ENCODE measurements at regions not wholly inside any gene's neighbourhood (a gene's known extent, or its start where the extent isn't known, plus 50 kb on each side); places are given as distances from the start of the nearest gene placed in this dataset.

GRCh38 chr2:34115076-34115475 lies 516.0 kb upstream of the FAM98A start:
- BruUV-seq (replicated peaks) = no TSS peak
- Histone ChIP-seq H3K36me3 (ENCODE audit: insufficient read depth, low read length, poor library complexity, severe bottlenecking) (no peaks in the 10 kb centered on the region), H3K9me3 (ENCODE audit: low read depth, low read length, poor library complexity, severe bottlenecking) (no peaks in the 10 kb centered on the region), H3K27me3 (replicated peaks; ENCODE audit: insufficient read depth, low read depth, low read length, poor library complexity) (no peaks in the 10 kb centered on the region), H3K4me1 (ENCODE audit: insufficient read depth, low read length, poor library complexity, severe bottlenecking) (no peaks in the 10 kb centered on the region), H3K27ac (ENCODE audit: low read depth, low read length, poor library complexity, severe bottlenecking) (no peak overlapping the region), H3K4me3 (ENCODE audit: low read depth, low read length, poor library complexity, severe bottlenecking) (no peak overlapping the region)
- ChIA-PET CTCF (no interaction called here), POLR2A (ENCODE audit: low non-redundant PET) (no interaction called here)
- no peak for DNase-seq (ENCODE audit: low spot score)
- intact Hi-C loops (cut with micrococcal nuclease; ENCODE audit: unreplicated experiment) = no loop called here
- TF ChIP-seq EZH2 (IDR thresholded peaks at IDR 0.05; ENCODE audit: borderline replicate concordance, low read depth, low read length, poor library complexity, severe bottlenecking) = no peak
- no peak for TF ChIP-seq CTCF (conservative IDR thresholded peaks at IDR 0.05; ENCODE audit: low read depth, low read length)

GRCh38 chr2:34112161-34112560 lies 513.1 kb upstream of the FAM98A start:
- no peak for DNase-seq (ENCODE audit: low spot score)
- CTCF ChIA-PET = no interaction called here
- TF ChIP-seq EZH2 (IDR thresholded peaks at IDR 0.05; ENCODE audit: borderline replicate concordance, low read depth, low read length, poor library complexity, severe bottlenecking) (no peak), CTCF (conservative IDR thresholded peaks at IDR 0.05; ENCODE audit: low read depth, low read length) (no peak)
- Histone ChIP-seq H3K4me1 (ENCODE audit: insufficient read depth, low read length, poor library complexity, severe bottlenecking) (no peaks in the 10 kb centered on the region), H3K27me3 (replicated peaks; ENCODE audit: insufficient read depth, low read depth, low read length, poor library complexity) (no peaks in the 10 kb centered on the region), H3K4me3 (ENCODE audit: low read depth, low read length, poor library complexity, severe bottlenecking) (no peak overlapping the region), H3K27ac (ENCODE audit: low read depth, low read length, poor library complexity, severe bottlenecking) (no peak overlapping the region), H3K9me3 (ENCODE audit: low read depth, low read length, poor library complexity, severe bottlenecking) (no peaks in the 10 kb centered on the region), H3K36me3 (ENCODE audit: insufficient read depth, low read length, poor library complexity, severe bottlenecking) (no peaks in the 10 kb centered on the region)
- intact Hi-C loops (cut with micrococcal nuclease; ENCODE audit: unreplicated experiment) = no loop called here
- POLR2A ChIA-PET (ENCODE audit: low non-redundant PET) = no interaction called here
- BruUV-seq (replicated peaks) = no TSS peak

- Histone ChIP-seq H3K27ac (ENCODE audit: low read depth, low read length, poor library complexity, severe bottlenecking) (no peak overlapping the region), H3K36me3 (ENCODE audit: insufficient read depth, low read length, poor library complexity, severe bottlenecking) (no peaks in the 10 kb centered on the region), H3K9me3 (ENCODE audit: low read depth, low read length, poor library complexity, severe bottlenecking) (no peaks in the 10 kb centered on the region), H3K4me1 (ENCODE audit: insufficient read depth, low read length, poor library complexity, severe bottlenecking) (peaks cover 3% of the 10 kb centered on the region), H3K27me3 (replicated peaks; ENCODE audit: insufficient read depth, low read depth, low read length, poor library complexity) (no peaks in the 10 kb centered on the region), H3K4me3 (ENCODE audit: low read depth, low read length, poor library complexity, severe bottlenecking) (no peak overlapping the region)
- CTCF ChIA-PET = interaction anchor here (0.6 kb wide), 1 partner anchor 1172 kb away, joined by 3 read pairs; no protein-coding TSS in a partner anchor
- POLR2A ChIA-PET (ENCODE audit: low non-redundant PET) = no interaction called here
- BruUV-seq (replicated peaks) = no TSS peak
- TF ChIP-seq CTCF (conservative IDR thresholded peaks at IDR 0.05; ENCODE audit: low read depth, low read length) (no peak), EZH2 (IDR thresholded peaks at IDR 0.05; ENCODE audit: borderline replicate concordance, low read depth, low read length, poor library complexity, severe bottlenecking) (no peak)
- no peak for DNase-seq (ENCODE audit: low spot score)
- intact Hi-C loops (cut with micrococcal nuclease; ENCODE audit: unreplicated experiment) = no loop called here
These were observed 511.3 kb upstream of the FAM98A start for GRCh38 chr2:34110392-34110791.
